Gastrocnemius medialis (tissue), 4 donors: ENCODE measurements at regions not wholly inside any gene's neighbourhood (a gene's known extent, or its start where the extent isn't known, plus 50 kb on each side); places are given as distances from the start of the nearest gene placed in this dataset.

Source experiments
- CTCF ChIP-seq, 5 experiments: fragments of 450-650 bp in 3 of 5; fragments of 200-600 bp in 2 of 5; sonication (generic) in 2 of 5; IDR thresholded peaks in 4 of 5; conservative IDR thresholded peaks in 1 of 5; 1 replicate in 4 of 5; 2 replicates in 1 of 5; pipeline ENCODE4 v1.5.1; 2016 to 2019; ENCODE audit warnings: antibody characterized with exemption in 5 of 5, mild to moderate bottlenecking in 3 of 5, moderate library complexity in 3 of 5
- POLR2A ChIP-seq, 2 donors: fragments of 450-650 bp; IDR thresholded peaks; one replicate each; pipeline ENCODE4 v1.6.1; 2017; ENCODE audit warnings: antibody characterized with exemption in 2 of 2, mild to moderate bottlenecking in 2 of 2, moderate library complexity in 2 of 2

DNA sequence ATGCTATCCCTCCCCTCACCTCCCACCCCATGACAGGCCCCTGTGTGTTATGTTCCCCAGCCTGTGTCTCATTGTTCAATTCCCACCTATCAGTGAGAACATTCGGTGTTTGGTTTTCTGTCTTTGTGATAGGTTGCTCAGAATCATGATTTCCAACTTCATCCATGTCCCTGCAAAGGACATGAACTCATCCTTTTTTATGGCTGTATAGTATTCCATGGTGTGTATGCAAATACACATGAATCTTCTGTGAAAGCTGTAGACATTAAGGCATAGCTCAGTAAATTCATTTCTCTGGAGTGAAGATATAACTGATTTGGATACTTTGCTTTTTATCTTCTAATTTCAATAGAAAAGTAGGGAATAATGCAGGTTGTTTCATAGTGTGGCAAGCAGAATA is 125.8 kb upstream of the C1QTNF9B start:
- TF ChIP-seq CTCF (IDR thresholded peaks at IDR 0.05 in 4 of 5, conservative IDR thresholded peaks at IDR 0.05 in 1 of 5) (no peak), POLR2A (IDR thresholded peaks at IDR 0.05) (no peak)
